ENCODE measurements at regions not wholly inside any gene's neighbourhood (a gene's known extent, or its start where the extent isn't known, plus 50 kb on each side); places are given as distances from the start of the nearest gene placed in this dataset.

DNA sequence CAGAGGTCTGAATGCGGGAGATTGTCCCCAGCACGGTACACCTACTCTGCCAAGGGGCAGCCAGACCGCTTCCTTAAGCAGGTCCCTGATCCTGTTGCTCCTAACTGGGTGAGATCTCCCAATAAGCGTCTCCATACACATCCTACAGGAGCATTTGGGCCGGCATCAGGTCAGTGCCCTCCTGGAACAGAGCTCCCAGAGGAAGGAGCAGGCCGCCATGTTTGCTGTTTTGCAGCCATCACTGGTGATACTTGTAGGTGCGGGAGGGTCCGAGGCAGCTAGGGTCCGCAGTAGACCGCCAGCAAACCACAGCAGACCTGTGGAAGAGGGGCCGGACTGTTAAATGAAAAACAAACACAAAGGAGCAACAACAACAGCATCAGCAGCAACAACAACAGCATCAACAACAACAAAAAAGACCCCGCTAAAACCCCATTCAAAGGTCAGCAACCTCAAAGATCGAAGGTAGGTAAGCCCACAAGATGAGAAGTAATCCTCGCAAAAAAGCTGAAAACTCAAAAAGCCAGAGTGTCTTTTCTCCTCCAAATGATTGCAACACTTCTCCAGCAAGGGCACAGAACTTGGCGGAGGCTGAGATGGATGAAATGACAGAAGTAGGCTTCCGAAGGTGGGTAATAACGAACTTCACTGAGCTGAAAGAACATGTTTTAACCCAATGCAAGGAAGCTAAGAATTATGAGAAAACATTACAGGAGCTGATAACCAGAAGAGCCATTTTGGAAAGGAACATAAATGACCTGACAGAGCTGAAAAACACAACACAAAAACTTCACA is 79.0 kb upstream of the CDH7 start:
- TF ChIP-seq POLR2A (IDR thresholded peaks at IDR 0.05) (no peak), CTCF (IDR thresholded peaks at IDR 0.05) (no peak)

Data from adrenal gland (tissue), 5 donors.